ENCODE measurements at regions not wholly inside any gene's neighbourhood (a gene's known extent, or its start where the extent isn't known, plus 50 kb on each side); places are given as distances from the start of the nearest gene placed in this dataset.

GRCh38 chr2:67055387-67056304, 341.5 kb upstream of the ETAA1 start:
- TF ChIP-seq ZNF217 (IDR thresholded peaks at IDR 0.05) (no peak), TARDBP (IDR thresholded peaks at IDR 0.05; ENCODE audit: borderline replicate concordance) (no peak), ZNF274 (IDR thresholded peaks at IDR 0.05; ENCODE audit: insufficient read depth, insufficient read length) (no peak), USF1 (IDR thresholded peaks at IDR 0.05; ENCODE audit: borderline replicate concordance, extremely low read length, insufficient read depth, low read depth, low read length) (no peak), REST (IDR thresholded peaks at IDR 0.05; ENCODE audit: low read depth, low read length) (no peak), CBX5 (IDR thresholded peaks at IDR 0.05; ENCODE audit: low read depth) (no peak), E2F4 (IDR thresholded peaks at IDR 0.05; ENCODE audit: low read depth, low read length) (no peak)

Measured in GM12878 (cell line).